Liver (tissue), 8 donors: ENCODE measurements at regions not wholly inside any gene's neighbourhood (a gene's known extent, or its start where the extent isn't known, plus 50 kb on each side); places are given as distances from the start of the nearest gene placed in this dataset.

Source experiments
- DNase-seq: peaks from one replicate; pipeline ENCODE4 v3.0.0-alpha.2; 2017; ENCODE audit warnings: low spot score
- H3K27ac ChIP-seq, 2 donors: one replicate each; pipeline ENCODE4 v1.7.0; 2013; ENCODE audit warnings: inconsistent platforms in 2 of 2, low read length in 2 of 2, control low read depth in 1 of 2, low read depth in 1 of 2, mild to moderate bottlenecking in 1 of 2
- H3K27me3 ChIP-seq, 4 donors: one replicate each; pipeline versions ENCODE4 v1.6.1 to v1.7.0; 2013; ENCODE audit warnings: low read length in 3 of 4, inconsistent platforms in 1 of 4, mild to moderate bottlenecking in 1 of 4, moderate library complexity in 1 of 4; ENCODE audit not compliant: control insufficient read depth in 4 of 4, insufficient read depth in 4 of 4
- H3K36me3 ChIP-seq, 4 donors: one replicate each; pipeline versions ENCODE4 v1.6.1 to v1.7.0; 2013; ENCODE audit warnings: low read length in 3 of 4, mild to moderate bottlenecking in 3 of 4, low read depth in 1 of 4, moderate library complexity in 1 of 4; ENCODE audit not compliant: control insufficient read depth in 4 of 4, insufficient read depth in 3 of 4
- H3K4me1 ChIP-seq, 4 donors: one replicate each; pipeline versions ENCODE4 v1.6.1 to v1.7.0; 2013; ENCODE audit warnings: low read length in 3 of 4, mild to moderate bottlenecking in 3 of 4, moderate library complexity in 1 of 4; ENCODE audit not compliant: control insufficient read depth in 4 of 4, insufficient read depth in 4 of 4
- H3K4me3 ChIP-seq, 3 donors: one replicate each; pipeline versions ENCODE4 v1.6.1 to v1.7.0; 2013; ENCODE audit warnings: low read length in 3 of 3, control low read depth in 1 of 3, low read depth in 1 of 3, mild to moderate bottlenecking in 1 of 3
- H3K9ac ChIP-seq, 2 donors: one replicate each; pipeline ENCODE4 v1.7.0; 2013; ENCODE audit warnings: low read length in 2 of 2, mild to moderate bottlenecking in 2 of 2, moderate library complexity in 2 of 2, control low read depth in 1 of 2, low read depth in 1 of 2
- H3K9me3 ChIP-seq, 4 donors: one replicate each; pipeline versions ENCODE4 v1.6.1 to v1.7.0; 2013; ENCODE audit warnings: low read length in 3 of 4; ENCODE audit not compliant: control insufficient read depth in 4 of 4
- CTCF ChIP-seq: fragments of 150-350 bp; IDR thresholded peaks from 2 replicates; pipeline ENCODE4 v1.5.1; 2017; ENCODE audit warnings: improper control_type of control experiment, low read depth, low read length; ENCODE audit not compliant: missing input control
- EGR1 ChIP-seq, 2 donors: IDR thresholded peaks; 2 replicates each; pipeline ENCODE4 v1.6.1; 2016 to 2018; ENCODE audit warnings: antibody characterized with exemption in 2 of 2, low read depth in 2 of 2
- FOXA1 ChIP-seq: IDR thresholded peaks from 2 replicates; pipeline ENCODE4 v1.6.1; 2016; ENCODE audit warnings: antibody characterized with exemption
- HNF4A ChIP-seq, 2 donors: conservative IDR thresholded peaks; 2 replicates each; pipeline ENCODE4 v1.6.1; 2016; ENCODE audit warnings: antibody characterized with exemption in 2 of 2, mild to moderate bottlenecking in 2 of 2
- HNF4G ChIP-seq: IDR thresholded peaks from 2 replicates; pipeline ENCODE4 v1.6.1; 2016; ENCODE audit warnings: antibody characterized with exemption
- MAX ChIP-seq: IDR thresholded peaks from 2 replicates; pipeline ENCODE4 v1.6.1; 2016; ENCODE audit warnings: antibody characterized with exemption
- RAD21 ChIP-seq, 2 donors: IDR thresholded peaks; 2 replicates each; pipeline ENCODE4 v1.6.1; 2016; ENCODE audit warnings: antibody characterized with exemption in 2 of 2, mild to moderate bottlenecking in 2 of 2
- SP1 ChIP-seq: IDR thresholded peaks from 2 replicates; pipeline ENCODE4 v1.6.1; 2018; ENCODE audit warnings: antibody characterized with exemption, mild to moderate bottlenecking
- YY1 ChIP-seq: IDR thresholded peaks from 2 replicates; pipeline ENCODE4 v1.6.1; 2016; ENCODE audit warnings: antibody characterized with exemption, mild to moderate bottlenecking
- ZBTB33 ChIP-seq: IDR thresholded peaks from 2 replicates; pipeline ENCODE4 v1.6.1; 2016; ENCODE audit warnings: antibody characterized with exemption
- WGBS: extraction: QIAGEN DNeasy Blood & Tissue Kit; methylation state at CpG from one replicate; pipeline ENCODE4 v1.1.7; 2013; 5-methylcytosine and 5-hydroxymethylcytosine counted together
- donor health status: healthy.
- donor health status: healthy.
- donor health status: healthy.
- donor health status: healthy.
- donor health status: healthy.

- TF ChIP-seq SP1 (no peak), HNF4A (conservative IDR thresholded peaks at IDR 0.05) (no peak), MAX (no peak), RAD21 (IDR thresholded peaks at IDR 0.05) (no peak)
Measured at GRCh38 chr15:95944193-95944592, 386.3 kb upstream of the NR2F2 start (continued).

GRCh38 chr15:95944661-95945255 is 385.7 kb upstream of the NR2F2 start:
- Histone ChIP-seq H3K36me3 (no peaks in the 10 kb centered on the region), H3K27me3 (no peaks in the 10 kb centered on the region), H3K9me3 (no peaks in the 10 kb centered on the region), H3K9ac (no peak overlapping the region), H3K4me3 (no peak overlapping the region), H3K4me1 (no peaks in the 10 kb centered on the region), H3K27ac (no peak overlapping the region)
- DNase-seq, result no peak
- TF ChIP-seq YY1, result no peak
- 82% methylated on average over 4 of the region's 4 CpGs for WGBS

- Histone ChIP-seq H3K27me3 (no peaks in the 10 kb centered on the region), H3K36me3 (no peaks in the 10 kb centered on the region), H3K4me3 (no peak overlapping the region), H3K27ac (no peak overlapping the region), H3K4me1 (no peaks in the 10 kb centered on the region), H3K9me3 (no peaks in the 10 kb centered on the region), H3K9ac (no peak overlapping the region)
- TF ChIP-seq EGR1 (IDR thresholded peaks at IDR 0.05; ENCODE audit: low read depth in 2 of 2), result no peak
- no peak for TF ChIP-seq HNF4G
- no peak for TF ChIP-seq ZBTB33
- no peak for TF ChIP-seq RAD21 (IDR thresholded peaks at IDR 0.05)
- DNase-seq, result no peak
- WGBS, result 93% methylated on average over 2 of the region's 2 CpGs
Measured at GRCh38 chr15:95946241-95946640, 384.3 kb upstream of the NR2F2 start.

- no peak for TF ChIP-seq FOXA1
- TF ChIP-seq CTCF, result no peak
Measured at GRCh38 chr15:95946926-95947325, 383.6 kb upstream of the NR2F2 start.

More at GRCh38 chr15:95946926-95947325, 383.6 kb upstream of the NR2F2 start:
- H3K4me1 ChIP-seq, result no peaks in the 10 kb centered on the region
- no peak overlapping the region for H3K9ac ChIP-seq
- H3K36me3 ChIP-seq, result no peaks in the 10 kb centered on the region
- H3K4me3 ChIP-seq, result no peak overlapping the region
- H3K27ac ChIP-seq, result no peak overlapping the region
- 95% methylated on average over 2 of the region's 2 CpGs for WGBS
- no peaks in the 10 kb centered on the region for H3K27me3 ChIP-seq
- no peak for DNase-seq
- no peaks in the 10 kb centered on the region for H3K9me3 ChIP-seq
